NOMO-1 treated with dmso at 0.1 percent for 144 hours (cell line): ENCODE measurements at regions not wholly inside any gene's neighbourhood (a gene's known extent, or its start where the extent isn't known, plus 50 kb on each side); places are given as distances from the start of the nearest gene placed in this dataset.

Experiments used
- DNase-seq: peaks from one replicate; lab custom pipeline; 2025; ENCODE audit not compliant: unreplicated experiment; lab: John Stamatoyannopoulos, UW

DNA sequence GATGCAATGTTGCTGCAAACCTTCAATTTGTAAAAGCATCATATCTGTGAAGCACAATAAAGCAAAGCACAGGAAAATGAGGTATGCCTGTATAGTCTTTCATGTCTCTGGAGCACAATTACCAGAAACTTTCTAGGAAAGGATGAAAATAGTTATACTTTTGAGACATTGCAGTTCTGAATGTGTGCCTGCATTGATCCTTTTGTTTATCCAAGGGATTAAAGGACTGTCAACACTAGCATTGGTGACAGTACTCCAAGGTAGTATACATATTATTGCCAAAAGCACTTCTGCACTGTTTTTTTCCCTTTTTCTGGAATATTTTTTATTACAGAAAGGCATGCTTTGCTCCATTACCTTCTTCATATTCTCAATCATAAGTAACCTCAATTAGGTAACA lies 476.0 kb downstream of the GABRG1 start:
- DNase-seq, result no peak

GRCh38 chr4:45646885-45647590 lies 476.8 kb downstream of the GABRG1 start:
- DNase-seq, result no peak

DNA sequence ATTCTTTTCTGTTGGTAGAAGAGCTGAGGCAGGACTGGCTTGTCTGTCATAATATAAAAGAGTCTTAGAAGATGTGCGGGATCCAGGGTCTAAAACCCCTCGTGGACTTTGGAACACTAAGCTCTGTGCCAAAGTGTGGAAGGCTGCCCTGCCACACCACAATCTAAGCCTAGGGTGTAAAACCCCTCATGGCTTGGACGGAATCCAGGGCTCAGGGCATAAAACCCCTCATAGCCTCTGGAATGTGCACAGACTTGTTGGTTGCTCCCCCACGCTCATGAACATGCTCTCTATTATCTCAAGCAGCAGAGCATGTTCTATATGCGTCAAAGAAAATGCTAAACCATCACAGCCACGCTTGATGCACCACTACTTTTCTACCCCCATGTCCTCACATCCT lies 483.6 kb downstream of the GABRG1 start:
- DNase-seq, result no peak

DNA sequence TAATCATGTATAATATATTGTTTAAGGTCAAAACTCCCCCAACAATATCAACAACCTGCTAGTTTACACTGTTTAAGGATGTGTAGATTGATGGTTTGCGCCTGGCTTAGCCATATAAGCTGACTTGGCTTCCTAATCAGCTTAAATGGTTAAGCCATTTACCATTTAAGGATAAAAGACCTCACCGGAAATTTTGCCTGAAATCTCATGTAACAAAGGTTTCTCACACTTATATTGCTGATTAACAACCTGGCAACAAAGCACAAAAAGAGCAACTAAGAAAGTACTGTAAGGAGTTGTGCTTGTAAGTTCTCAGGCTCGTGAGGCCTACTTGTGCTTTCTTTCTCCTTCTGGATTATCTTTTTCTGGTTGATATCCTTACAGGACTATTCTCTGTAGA lies 485.2 kb downstream of the GABRG1 start:
- no peak for DNase-seq

GRCh38 chr4:45636175-45636574 lies 487.7 kb downstream of the GABRG1 start:
- DNase-seq, result no peak

GRCh38 chr4:45629717-45630116 lies 494.1 kb downstream of the GABRG1 start:
- no peak for DNase-seq

DNA sequence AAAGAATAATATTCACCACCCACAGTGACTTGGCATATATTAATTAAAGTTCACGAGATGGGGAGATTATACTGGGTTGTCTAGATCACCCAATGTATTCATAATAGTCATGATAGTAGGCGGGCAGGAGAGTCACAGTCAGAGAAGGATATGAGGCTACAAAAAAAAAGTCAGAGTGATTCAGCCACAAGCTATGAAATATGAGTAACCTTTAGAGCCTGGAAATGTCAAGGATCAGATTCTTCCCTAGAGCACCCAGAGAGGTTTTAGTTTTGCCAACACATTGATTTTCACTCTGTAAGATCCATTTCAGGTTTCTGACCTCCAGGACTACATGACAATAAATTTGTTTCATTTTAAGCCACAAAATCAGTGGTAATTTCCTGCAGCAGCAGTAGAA lies 501.9 kb downstream of the GABRG1 start:
- no peak for DNase-seq

- no peak for DNase-seq
These were observed 503.0 kb downstream of the GABRG1 start for GRCh38 chr4:45620808-45621207.

- DNase-seq, result no peak
These were observed 527.3 kb downstream of the GABRG1 start for GRCh38 chr4:45596379-45597101.

GRCh38 chr4:45580334-45580733 lies 543.5 kb downstream of the GABRG1 start:
- DNase-seq, result no peak

GRCh38 chr4:45578874-45579273 lies 545.0 kb downstream of the GABRG1 start:
- DNase-seq, result no peak

GRCh38 chr4:45576275-45576674 lies 547.6 kb downstream of the GABRG1 start:
- no peak for DNase-seq

GRCh38 chr4:45569619-45570018 lies 554.2 kb downstream of the GABRG1 start:
- no peak for DNase-seq

- DNase-seq, result no peak
These were observed 555.2 kb downstream of the GABRG1 start for GRCh38 chr4:45568694-45569093.

- DNase-seq, result no peak
These were observed 556.8 kb downstream of the GABRG1 start for GRCh38 chr4:45566896-45567603.

DNA sequence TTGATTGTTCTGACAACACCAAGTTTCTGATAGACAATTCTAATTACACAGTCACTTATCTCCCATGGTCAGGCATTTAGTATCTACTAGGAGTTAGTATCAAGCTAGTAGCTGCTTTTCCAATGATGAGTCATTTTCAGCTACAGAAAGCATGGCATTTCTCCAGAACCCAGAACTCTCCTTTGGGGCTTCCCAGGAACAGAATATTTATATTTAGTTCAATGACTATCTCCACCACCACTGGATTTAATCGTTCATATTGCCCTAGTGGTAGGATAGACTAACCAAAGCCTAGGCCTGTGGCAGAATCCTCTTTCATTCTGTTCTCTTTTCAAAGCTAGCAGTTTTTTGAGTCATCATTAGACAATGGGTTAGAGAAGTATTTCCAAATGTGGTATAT lies 569.4 kb downstream of the GABRG1 start:
- DNase-seq, result no peak

- DNase-seq, result no peak
These were observed 573.0 kb downstream of the GABRG1 start for GRCh38 chr4:45550766-45551366.

- no peak for DNase-seq
These were observed 584.6 kb downstream of the GABRG1 start for GRCh38 chr4:45539142-45539814.

DNA sequence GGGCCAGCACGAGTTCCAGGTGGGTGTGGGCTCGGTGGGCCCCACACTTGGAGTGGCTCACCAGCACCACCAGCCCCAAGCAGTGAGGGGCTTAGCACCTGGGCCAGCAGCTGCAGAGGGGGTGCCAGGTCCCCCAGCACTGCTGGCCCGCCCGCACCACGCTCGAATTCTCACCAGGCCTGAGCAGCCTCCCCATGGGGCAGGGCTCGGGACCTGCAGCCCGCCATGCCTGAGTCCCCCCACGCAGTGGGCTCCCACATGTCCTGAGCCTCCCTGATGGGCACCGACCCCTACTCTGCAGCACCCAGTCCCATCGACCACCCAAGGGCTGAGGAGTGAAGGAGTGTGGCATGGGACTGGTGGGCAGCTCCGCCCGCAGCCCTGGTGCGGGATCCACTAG lies 593.4 kb downstream of the GABRG1 start:
- no peak for DNase-seq

GRCh38 chr4:45527160-45527559 lies 596.7 kb downstream of the GABRG1 start:
- no peak for DNase-seq

DNA sequence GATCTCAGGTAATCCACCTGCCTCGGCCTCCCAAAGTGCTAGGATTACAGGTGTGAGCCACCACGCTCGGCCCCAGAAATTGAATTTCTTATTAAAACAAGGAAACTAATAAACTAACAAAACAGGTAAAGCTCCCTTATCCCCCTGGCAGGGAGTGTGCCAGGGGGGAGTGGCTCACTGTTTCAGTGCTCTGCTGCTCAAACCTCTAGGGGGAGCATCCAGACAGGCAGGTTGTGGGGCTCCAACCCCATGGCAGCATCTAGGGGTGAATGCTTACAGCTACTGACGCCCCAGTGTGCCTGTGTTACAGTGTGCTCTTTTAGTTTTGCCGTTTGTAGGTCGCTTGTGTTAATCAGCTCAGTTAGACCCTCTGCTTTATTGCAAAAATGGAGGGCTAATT lies 605.0 kb downstream of the GABRG1 start:
- DNase-seq, result no peak
